PC-9 (cell line): ENCODE measurements at regions not wholly inside any gene's neighbourhood (a gene's known extent, or its start where the extent isn't known, plus 50 kb on each side); places are given as distances from the start of the nearest gene placed in this dataset.

Experiments used
- BruUV-seq: library from RNA; stranded (reverse); fragments of 400-500 nt; replicated peaks from 2 replicates; lab custom pipeline; 2021; lab: Mats Ljungman, UMichigan
- CTCF ChIA-PET: fragments of 300-600 bp; sonication (Branson Sonifier 250); formaldehyde crosslinking; loops from one replicate; lab custom pipeline; 2022; ENCODE audit warnings: antibody characterized with exemption; lab: Charles Lee
- POLR2A ChIA-PET: fragments of 300-600 bp; sonication (Branson Sonifier 250); formaldehyde crosslinking; loops from one replicate; lab custom pipeline; 2022; ENCODE audit warnings: antibody characterized with exemption; ENCODE audit not compliant: unreplicated experiment; lab: Charles Lee
- DNase-seq, 2 experiments: peaks; one replicate each; pipeline versions ENCODE4 v3.0.0 to v3.0.0-alpha.2; 2015 to 2022; ENCODE audit warnings: mixed read lengths in 1 of 2
- H2AFZ ChIP-seq: fragments of 200-600 bp; sonication (generic); 2 replicates; pipeline ENCODE4 v1.8.1; 2017; ENCODE audit warnings: antibody characterized with exemption
- H3F3A ChIP-seq: fragments of 200-600 bp; sonication (generic); 2 replicates; pipeline ENCODE4 v1.8.1; 2017; ENCODE audit warnings: antibody characterized with exemption, mild to moderate bottlenecking, low read depth; ENCODE audit not compliant: insufficient read depth
- H3K27ac ChIP-seq: fragments of 200-600 bp; sonication (generic); 2 replicates; pipeline ENCODE4 v1.6.1; 2016; ENCODE audit warnings: mixed run types
- H3K27me3 ChIP-seq: fragments of 200-600 bp; sonication (generic); 2 replicates; pipeline ENCODE4 v1.6.1; 2016; ENCODE audit warnings: low read depth, mixed run types; ENCODE audit not compliant: insufficient read depth
- H3K36me3 ChIP-seq: fragments of 200-600 bp; sonication (generic); 2 replicates; pipeline ENCODE4 v1.6.1; 2016; ENCODE audit warnings: low read depth, mixed run types
- H3K4me1 ChIP-seq: fragments of 200-600 bp; sonication (generic); replicated peaks from 2 replicates; pipeline ENCODE4 v1.6.1; 2016; ENCODE audit warnings: mixed run types; ENCODE audit not compliant: insufficient read depth
- H3K4me2 ChIP-seq: fragments of 200-600 bp; sonication (generic); 2 replicates; pipeline ENCODE4 v1.6.1; 2017; ENCODE audit warnings: mixed run types
- H3K4me3 ChIP-seq: fragments of 200-600 bp; sonication (generic); 2 replicates; pipeline ENCODE4 v1.6.1; 2016; ENCODE audit warnings: mixed run types
- H3K79me2 ChIP-seq: fragments of 200-600 bp; sonication (generic); 2 replicates; pipeline ENCODE4 v1.6.1; 2017; ENCODE audit warnings: low read depth, mixed run types
- H3K9me2 ChIP-seq: fragments of 200-600 bp; sonication (generic); 2 replicates; pipeline ENCODE4 v1.8.1; 2017; ENCODE audit warnings: mild to moderate bottlenecking; ENCODE audit not compliant: insufficient read depth
- H3K9me3 ChIP-seq: fragments of 200-600 bp; sonication (generic); 2 replicates; pipeline ENCODE4 v1.8.1; 2016; ENCODE audit warnings: low read depth; ENCODE audit not compliant: insufficient read depth
- H4K20me1 ChIP-seq: fragments of 200-600 bp; sonication (generic); 2 replicates; pipeline ENCODE4 v1.8.1; 2017; ENCODE audit not compliant: insufficient read depth
- EZH2 ChIP-seq: fragments of 200-600 bp; sonication (generic); IDR thresholded peaks from 2 replicates; pipeline ENCODE4 v1.8.0; 2017; ENCODE audit warnings: antibody characterized with exemption, low read depth
- intact Hi-C: fragments of 100-400 bp; cut with micrococcal nuclease; formaldehyde crosslinking; loops from one replicate; pipeline ENCODE4 v1.10.0; 2022; ENCODE audit not compliant: unreplicated experiment
- TF ChIP-seq, protein P1 (sequence below): fragments of 200-600 bp; sonication (generic); conservative IDR thresholded peaks from 2 replicates; pipeline ENCODE4 v1.6.1; 2017; ENCODE audit warnings: mixed run types, antibody characterized with exemption, mild to moderate bottlenecking, moderate library complexity

DNA sequence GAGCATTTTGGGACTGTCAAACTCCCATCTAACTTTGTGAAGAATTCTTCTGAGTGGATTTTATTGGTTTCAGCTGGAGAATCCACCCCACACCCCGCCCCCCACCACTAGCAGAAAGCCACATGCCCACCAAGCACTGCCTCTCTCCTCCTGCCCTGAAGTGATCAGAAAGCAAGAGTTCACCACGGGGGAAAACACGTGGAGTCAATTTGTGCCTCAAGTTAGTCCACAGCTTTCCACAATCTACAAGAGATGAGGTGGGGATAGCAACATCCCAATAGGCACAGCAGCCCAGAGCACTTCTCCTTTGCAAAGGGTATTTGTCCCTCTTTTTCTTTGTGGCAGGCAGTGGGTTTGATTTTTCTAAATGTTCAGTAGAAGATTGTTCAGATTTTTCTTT lies 177.3 kb upstream of the NT5E start:
- ChIA-PET CTCF (no interaction called here), POLR2A (no interaction called here)
- Histone ChIP-seq H3K79me2 (no peaks in the 10 kb centered on the region), H2AFZ (no peak overlapping the region), H3K27ac (no peak overlapping the region), H3F3A (no peaks in the 10 kb centered on the region), H3K9me3 (no peaks in the 10 kb centered on the region), H4K20me1 (no peaks in the 10 kb centered on the region), H3K27me3 (no peaks in the 10 kb centered on the region), H3K4me1 (peaks cover 18% of the 10 kb centered on the region), H3K36me3 (no peaks in the 10 kb centered on the region), H3K4me3 (no peak overlapping the region), H3K4me2 (no peak overlapping the region), H3K9me2 (no peaks in the 10 kb centered on the region)
- BruUV-seq: no TSS peak
- no peak for DNase-seq
- no peak for TF ChIP-seq EZH2
- TF ChIP-seq, protein P1, sequence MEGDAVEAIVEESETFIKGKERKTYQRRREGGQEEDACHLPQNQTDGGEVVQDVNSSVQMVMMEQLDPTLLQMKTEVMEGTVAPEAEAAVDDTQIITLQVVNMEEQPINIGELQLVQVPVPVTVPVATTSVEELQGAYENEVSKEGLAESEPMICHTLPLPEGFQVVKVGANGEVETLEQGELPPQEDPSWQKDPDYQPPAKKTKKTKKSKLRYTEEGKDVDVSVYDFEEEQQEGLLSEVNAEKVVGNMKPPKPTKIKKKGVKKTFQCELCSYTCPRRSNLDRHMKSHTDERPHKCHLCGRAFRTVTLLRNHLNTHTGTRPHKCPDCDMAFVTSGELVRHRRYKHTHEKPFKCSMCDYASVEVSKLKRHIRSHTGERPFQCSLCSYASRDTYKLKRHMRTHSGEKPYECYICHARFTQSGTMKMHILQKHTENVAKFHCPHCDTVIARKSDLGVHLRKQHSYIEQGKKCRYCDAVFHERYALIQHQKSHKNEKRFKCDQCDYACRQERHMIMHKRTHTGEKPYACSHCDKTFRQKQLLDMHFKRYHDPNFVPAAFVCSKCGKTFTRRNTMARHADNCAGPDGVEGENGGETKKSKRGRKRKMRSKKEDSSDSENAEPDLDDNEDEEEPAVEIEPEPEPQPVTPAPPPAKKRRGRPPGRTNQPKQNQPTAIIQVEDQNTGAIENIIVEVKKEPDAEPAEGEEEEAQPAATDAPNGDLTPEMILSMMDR: no peak
- intact Hi-C loops: no loop called here

- ChIA-PET POLR2A (no interaction called here), CTCF (no interaction called here)
- H3K4me3 ChIP-seq: no peak overlapping the region
- no peaks in the 10 kb centered on the region for H3K4me1 ChIP-seq
- H3K9me2 ChIP-seq: no peaks in the 10 kb centered on the region
- no peak overlapping the region for H3K27ac ChIP-seq
- no peaks in the 10 kb centered on the region for H3K79me2 ChIP-seq
- no peaks in the 10 kb centered on the region for H3K27me3 ChIP-seq
- H2AFZ ChIP-seq: no peak overlapping the region
- no peaks in the 10 kb centered on the region for H4K20me1 ChIP-seq
- intact Hi-C loops: no loop called here
- TF ChIP-seq EZH2: no peak
- TF ChIP-seq, protein P1: no peak
- H3K9me3 ChIP-seq: no peaks in the 10 kb centered on the region
- DNase-seq: no peak
- BruUV-seq: no TSS peak
- no peaks in the 10 kb centered on the region for H3K36me3 ChIP-seq
- H3K4me2 ChIP-seq: no peak overlapping the region
- no peaks in the 10 kb centered on the region for H3F3A ChIP-seq
Observed at GRCh38 chr6:85262621-85263020, 187.3 kb upstream of the NT5E start.

DNA sequence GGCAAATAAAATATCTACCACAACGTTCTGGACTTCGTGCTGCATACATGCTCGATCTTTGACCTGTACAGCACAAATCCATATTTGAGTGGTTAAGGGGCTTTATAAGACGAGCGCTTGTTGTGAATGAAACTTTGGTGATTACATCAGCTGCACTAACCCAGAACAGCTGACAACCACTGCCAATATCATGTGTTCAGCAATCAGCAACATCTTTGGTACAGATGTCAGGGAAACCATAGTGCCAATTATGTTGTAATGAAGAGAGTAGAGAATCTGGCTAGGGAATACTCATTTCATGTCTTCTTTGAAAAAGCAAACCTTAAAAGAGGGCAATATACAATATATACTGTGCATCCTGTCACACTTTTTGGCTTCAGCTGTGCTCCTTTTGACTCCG lies 188.6 kb upstream of the NT5E start:
- Histone ChIP-seq H4K20me1 (no peaks in the 10 kb centered on the region), H3F3A (no peaks in the 10 kb centered on the region), H3K4me1 (no peaks in the 10 kb centered on the region), H3K9me2 (no peaks in the 10 kb centered on the region), H3K79me2 (no peaks in the 10 kb centered on the region), H3K36me3 (no peaks in the 10 kb centered on the region), H3K27ac (no peak overlapping the region), H3K9me3 (no peaks in the 10 kb centered on the region), H3K4me3 (no peak overlapping the region), H3K27me3 (no peaks in the 10 kb centered on the region), H2AFZ (no peak overlapping the region), H3K4me2 (no peak overlapping the region)
- ChIA-PET POLR2A (no interaction called here), CTCF (no interaction called here)
- intact Hi-C loops: no loop called here
- no TSS peak for BruUV-seq
- TF ChIP-seq, protein P1: no peak
- TF ChIP-seq EZH2: no peak
- DNase-seq: no peak
